Keratinocyte (primary cell): ENCODE measurements at regions not wholly inside any gene's neighbourhood (a gene's known extent, or its start where the extent isn't known, plus 50 kb on each side); places are given as distances from the start of the nearest gene placed in this dataset.

ENCODE experiments used
- DNase-seq: peaks from one replicate; pipeline ENCODE4 v3.0.0-alpha.2; 2011; ENCODE audit warnings: low read depth, missing footprints, low spot score
- FAIRE-seq: peaks from 2 replicates; lab custom pipeline; 2011; peaks lifted over from hg19 to GRCh38; lab: Jason Lieb, UNC
- H2AFZ ChIP-seq: 2 replicates; pipeline ENCODE4 v1.6.0; 2012; ENCODE audit warnings: low read length, control low read depth, inconsistent platforms; ENCODE audit not compliant: control insufficient read depth
- H3K27ac ChIP-seq: 2 replicates; pipeline ENCODE4 v1.5.1; 2011; ENCODE audit warnings: low read length; ENCODE audit not compliant: control insufficient read depth, insufficient read depth
- H3K27me3 ChIP-seq: 3 replicates; pipeline ENCODE4 v1.6.0; 2011; ENCODE audit warnings: low read length; ENCODE audit not compliant: control insufficient read depth, insufficient read depth; ENCODE audit errors: extremely low read depth
- H3K36me3 ChIP-seq, 2 experiments: 2 replicates in 1 of 2; 3 replicates in 1 of 2; pipeline ENCODE4 v1.5.1; 2011; ENCODE audit warnings: low read length in 2 of 2, mild to moderate bottlenecking in 1 of 2; ENCODE audit not compliant: control insufficient read depth in 2 of 2, insufficient read depth in 2 of 2; ENCODE audit errors: extremely low read depth in 1 of 2
- H3K4me1 ChIP-seq: 3 replicates; pipeline ENCODE4 v1.5.1; 2011; ENCODE audit warnings: low read length; ENCODE audit not compliant: control insufficient read depth, insufficient read depth; ENCODE audit errors: extremely low read depth
- H3K4me2 ChIP-seq: 3 replicates; pipeline ENCODE4 v1.6.0; 2011; ENCODE audit warnings: low read depth, low read length; ENCODE audit not compliant: control insufficient read depth, insufficient read depth; ENCODE audit errors: extremely low read depth
- H3K4me3 ChIP-seq, 3 experiments: fragments of 200-600 bp in 1 of 3; sonication (generic) in 1 of 3; 2 replicates in 2 of 3; 3 replicates in 1 of 3; pipeline ENCODE4 v1.5.1; 2011 to 2016; ENCODE audit warnings: low read length in 3 of 3, mild to moderate bottlenecking in 3 of 3, control low read depth in 2 of 3, inconsistent platforms in 1 of 3, low read depth in 1 of 3, mixed read lengths in 1 of 3, mixed run types in 1 of 3, moderate library complexity in 1 of 3; ENCODE audit not compliant: control insufficient read depth in 2 of 3, insufficient read depth in 2 of 3; ENCODE audit errors: extremely low read depth in 1 of 3
- H3K79me2 ChIP-seq: 2 replicates; pipeline ENCODE4 v1.6.0; 2012; ENCODE audit warnings: low read length; ENCODE audit not compliant: control insufficient read depth, insufficient read depth
- H3K9ac ChIP-seq: 3 replicates; pipeline ENCODE4 v1.6.0; 2011; ENCODE audit warnings: low read length; ENCODE audit not compliant: control insufficient read depth, insufficient read depth; ENCODE audit errors: extremely low read depth
- H3K9me1 ChIP-seq: 3 replicates; pipeline ENCODE4 v1.6.0; 2011; ENCODE audit warnings: low read length; ENCODE audit not compliant: control insufficient read depth, insufficient read depth; ENCODE audit errors: extremely low read depth
- H3K9me3 ChIP-seq: 2 replicates; pipeline ENCODE4 v1.5.1; 2012; ENCODE audit warnings: low read depth, low read length; ENCODE audit not compliant: control insufficient read depth
- H4K20me1 ChIP-seq: 3 replicates; pipeline ENCODE4 v1.6.0; 2011; ENCODE audit warnings: low read length; ENCODE audit not compliant: control insufficient read depth, insufficient read depth; ENCODE audit errors: extremely low read depth
- EZH2 ChIP-seq: IDR thresholded peaks from one replicate; pipeline ENCODE4 v1.6.1; 2012; ENCODE audit warnings: inconsistent platforms, mild to moderate bottlenecking, low read length, moderate library complexity
- dilution Hi-C: fragments of 300-500 bp; cut with MboI; formaldehyde crosslinking; loops from one replicate; pipeline ENCODE4 v1.7.0; 2020; ENCODE audit warnings: low sequenced_read_pairs; ENCODE audit not compliant: extremely low pct_ligation_motif_present
- TF ChIP-seq, protein P1 (sequence below), 3 experiments: IDR thresholded peaks in 1 of 3; conservative IDR thresholded peaks in 1 of 3; optimal IDR thresholded peaks in 1 of 3; 2 replicates in 2 of 3; 3 replicates in 1 of 3; pipeline versions ENCODE3 to v1.5.1; 2011; ENCODE audit warnings: low read length in 3 of 3, mild to moderate bottlenecking in 3 of 3, moderate library complexity in 2 of 3, control low read depth in 1 of 3, inconsistent platforms in 1 of 3; ENCODE audit not compliant: insufficient read depth in 2 of 3; ENCODE audit errors: extremely low read depth in 1 of 3

DNA sequence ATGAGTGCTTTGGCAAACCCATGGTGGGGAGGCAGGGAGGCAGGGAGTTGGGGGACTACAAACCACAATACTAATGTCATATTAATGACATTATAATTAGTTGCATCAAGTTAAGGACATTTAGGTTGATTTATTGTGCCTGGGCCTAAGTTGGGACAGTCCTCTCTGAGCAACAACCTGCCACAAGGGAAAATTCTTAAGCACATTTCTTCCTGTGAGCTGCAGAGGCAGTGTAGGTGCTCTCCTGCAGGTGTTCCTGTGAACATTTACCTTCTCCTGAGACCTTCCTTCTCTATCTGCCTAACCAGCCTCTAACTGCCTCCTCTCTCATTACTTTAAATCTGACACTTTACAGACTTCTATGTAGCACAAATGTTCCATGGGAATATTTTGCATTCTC, 1830.0 kb upstream of the AGA start:
- Histone ChIP-seq H2AFZ (no peak overlapping the region), H3K36me3 (no peaks in the 10 kb centered on the region), H3K27me3 (no peaks in the 10 kb centered on the region), H3K9ac (no peak overlapping the region), H3K9me1 (no peaks in the 10 kb centered on the region), H3K79me2 (no peaks in the 10 kb centered on the region), H3K4me2 (no peak overlapping the region), H3K27ac (no peak overlapping the region), H3K4me3 (no peak overlapping the region), H3K4me1 (no peaks in the 10 kb centered on the region), H4K20me1 (no peaks in the 10 kb centered on the region), H3K9me3 (no peaks in the 10 kb centered on the region)
- dilution Hi-C loops: no loop called here
- DNase-seq: no peak
- FAIRE-seq: no peak
- TF ChIP-seq EZH2: no peak
- TF ChIP-seq, protein P1, sequence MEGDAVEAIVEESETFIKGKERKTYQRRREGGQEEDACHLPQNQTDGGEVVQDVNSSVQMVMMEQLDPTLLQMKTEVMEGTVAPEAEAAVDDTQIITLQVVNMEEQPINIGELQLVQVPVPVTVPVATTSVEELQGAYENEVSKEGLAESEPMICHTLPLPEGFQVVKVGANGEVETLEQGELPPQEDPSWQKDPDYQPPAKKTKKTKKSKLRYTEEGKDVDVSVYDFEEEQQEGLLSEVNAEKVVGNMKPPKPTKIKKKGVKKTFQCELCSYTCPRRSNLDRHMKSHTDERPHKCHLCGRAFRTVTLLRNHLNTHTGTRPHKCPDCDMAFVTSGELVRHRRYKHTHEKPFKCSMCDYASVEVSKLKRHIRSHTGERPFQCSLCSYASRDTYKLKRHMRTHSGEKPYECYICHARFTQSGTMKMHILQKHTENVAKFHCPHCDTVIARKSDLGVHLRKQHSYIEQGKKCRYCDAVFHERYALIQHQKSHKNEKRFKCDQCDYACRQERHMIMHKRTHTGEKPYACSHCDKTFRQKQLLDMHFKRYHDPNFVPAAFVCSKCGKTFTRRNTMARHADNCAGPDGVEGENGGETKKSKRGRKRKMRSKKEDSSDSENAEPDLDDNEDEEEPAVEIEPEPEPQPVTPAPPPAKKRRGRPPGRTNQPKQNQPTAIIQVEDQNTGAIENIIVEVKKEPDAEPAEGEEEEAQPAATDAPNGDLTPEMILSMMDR (optimal IDR thresholded peaks at IDR 0.05 in 1 of 3, IDR thresholded peaks at IDR 0.05 in 1 of 3, conservative IDR thresholded peaks at IDR 0.05 in 1 of 3; ENCODE audit: extremely low read depth in 1 of 3, insufficient read depth in 2 of 3, low read length in 3 of 3): no peak

DNA sequence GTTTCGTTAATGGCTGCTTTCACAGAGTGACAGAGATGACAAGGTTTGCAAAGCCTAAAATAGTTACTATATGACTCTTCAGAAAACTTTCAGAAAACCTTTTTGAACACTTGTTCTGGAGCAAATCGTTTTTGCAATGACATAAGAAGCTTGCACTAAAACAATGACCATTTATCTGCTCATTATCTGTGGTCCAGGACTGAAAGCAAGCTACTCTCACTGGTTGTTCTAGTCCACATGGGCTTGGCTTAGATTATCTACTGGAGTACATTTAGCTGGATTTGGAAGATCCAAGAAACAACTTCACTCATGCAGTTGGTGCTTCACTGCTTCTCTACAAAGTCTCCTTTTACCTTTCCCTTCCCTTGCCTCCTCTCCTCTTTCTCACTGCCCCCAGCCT, 1836.4 kb upstream of the AGA start:
- H4K20me1 ChIP-seq: no peaks in the 10 kb centered on the region
- no peak overlapping the region for H3K4me3 ChIP-seq
- H3K36me3 ChIP-seq: no peaks in the 10 kb centered on the region
- TF ChIP-seq, protein P1 (optimal IDR thresholded peaks at IDR 0.05 in 1 of 3, IDR thresholded peaks at IDR 0.05 in 1 of 3, conservative IDR thresholded peaks at IDR 0.05 in 1 of 3; ENCODE audit: extremely low read depth in 1 of 3, insufficient read depth in 2 of 3, low read length in 3 of 3): no peak
- dilution Hi-C loops: no loop called here
- H3K4me1 ChIP-seq: no peaks in the 10 kb centered on the region
- DNase-seq (no peak), FAIRE-seq (no peak)
- no peak overlapping the region for H3K27ac ChIP-seq
- H3K9me3 ChIP-seq: no peaks in the 10 kb centered on the region
- H3K79me2 ChIP-seq: no peaks in the 10 kb centered on the region
- H3K4me2 ChIP-seq: no peak overlapping the region
- H3K9me1 ChIP-seq: no peaks in the 10 kb centered on the region
- no peak overlapping the region for H2AFZ ChIP-seq
- no peaks in the 10 kb centered on the region for H3K27me3 ChIP-seq
- no peak overlapping the region for H3K9ac ChIP-seq
